Smooth muscle cell (in vitro differentiated cells): ENCODE measurements at regions not wholly inside any gene's neighbourhood (a gene's known extent, or its start where the extent isn't known, plus 50 kb on each side); places are given as distances from the start of the nearest gene placed in this dataset.

Experiments used
- DNase-seq: peaks from one replicate; lab custom pipeline; 2025; ENCODE audit not compliant: unreplicated experiment; lab: John Stamatoyannopoulos, UW
- H2AFZ ChIP-seq: fragments of 200-600 bp; sonication (generic); 2 replicates; pipeline ENCODE4 v1.6.0; 2016; ENCODE audit warnings: antibody characterized with exemption, low read depth, mild to moderate bottlenecking
- H3F3A ChIP-seq: fragments of 200-600 bp; sonication (generic); 2 replicates; pipeline ENCODE4 v1.6.0; 2017; ENCODE audit warnings: antibody characterized with exemption, low read depth
- H3K27ac ChIP-seq: fragments of 200-600 bp; sonication (generic); 2 replicates; pipeline ENCODE4 v1.5.1; 2016; ENCODE audit warnings: low read depth, mild to moderate bottlenecking
- H3K27me3 ChIP-seq: fragments of 200-600 bp; sonication (generic); 2 replicates; pipeline ENCODE4 v1.6.1; 2016; ENCODE audit warnings: low read depth, mild to moderate bottlenecking
- H3K36me3 ChIP-seq: fragments of 200-600 bp; sonication (generic); 2 replicates; pipeline ENCODE4 v1.5.1; 2016; ENCODE audit warnings: low read depth
- H3K4me1 ChIP-seq: fragments of 200-600 bp; sonication (generic); 2 replicates; pipeline ENCODE4 v1.5.1; 2016; ENCODE audit warnings: low read depth
- H3K4me2 ChIP-seq: fragments of 200-600 bp; sonication (generic); 2 replicates; pipeline ENCODE4 v1.6.0; 2016; ENCODE audit warnings: mild to moderate bottlenecking
- H3K4me3 ChIP-seq: fragments of 200-600 bp; sonication (generic); 2 replicates; pipeline ENCODE4 v1.5.1; 2016; ENCODE audit warnings: mild to moderate bottlenecking
- H3K79me2 ChIP-seq: fragments of 200-600 bp; sonication (generic); 2 replicates; pipeline ENCODE4 v1.6.0; 2016; ENCODE audit warnings: low read depth, mild to moderate bottlenecking
- H3K9ac ChIP-seq: fragments of 200-600 bp; sonication (generic); 2 replicates; pipeline ENCODE4 v1.6.0; 2016; ENCODE audit warnings: low read depth
- H3K9me3 ChIP-seq: fragments of 200-600 bp; sonication (generic); replicated peaks from 2 replicates; pipeline ENCODE4 v1.5.1; 2016; ENCODE audit warnings: low read depth
- H4K20me1 ChIP-seq: fragments of 200-600 bp; sonication (generic); 2 replicates; pipeline ENCODE4 v1.6.0; 2016; ENCODE audit warnings: low read depth
- CTCF ChIP-seq: fragments of 200-600 bp; sonication (generic); IDR thresholded peaks from 2 replicates; pipeline ENCODE4 v1.5.1; 2017; ENCODE audit warnings: borderline replicate concordance, mild to moderate bottlenecking, antibody characterized with exemption; ENCODE audit not compliant: insufficient read depth, poor library complexity, severe bottlenecking
- WGBS: methylation state at CpG from one replicate; pipeline ENCODE4 v1.1.7; 2016; ENCODE audit warnings: low lambda C conversion rate; 5-methylcytosine and 5-hydroxymethylcytosine counted together

GRCh38 chr18:8471372-8471771 is 137.9 kb upstream of the RAB12 start:
- H3K4me1 ChIP-seq = no peaks in the 10 kb centered on the region
- TF ChIP-seq CTCF = no peak
- no peak for DNase-seq
- no peak overlapping the region for H3K9ac ChIP-seq
- H3K4me2 ChIP-seq = no peak overlapping the region
- H3K4me3 ChIP-seq = no peak overlapping the region
- no peaks in the 10 kb centered on the region for H3K79me2 ChIP-seq
- H4K20me1 ChIP-seq = no peaks in the 10 kb centered on the region
- H3K27me3 ChIP-seq = no peaks in the 10 kb centered on the region
- WGBS = 45% methylated on average over 6 of the region's 6 CpGs
- no peaks in the 10 kb centered on the region for H3K36me3 ChIP-seq
- H3K9me3 ChIP-seq = no peaks in the 10 kb centered on the region
- H3K27ac ChIP-seq = peak overlapping the region; percentile 57
- no peaks in the 10 kb centered on the region for H3F3A ChIP-seq
- no peak overlapping the region for H2AFZ ChIP-seq

GRCh38 chr18:8474661-8475060 is 134.6 kb upstream of the RAB12 start:
- Histone ChIP-seq H3K9ac (no peak overlapping the region), H3K4me2 (no peak overlapping the region), H4K20me1 (no peaks in the 10 kb centered on the region), H3F3A (no peaks in the 10 kb centered on the region), H3K27me3 (no peaks in the 10 kb centered on the region), H2AFZ (no peak overlapping the region), H3K4me1 (no peaks in the 10 kb centered on the region), H3K36me3 (no peaks in the 10 kb centered on the region), H3K9me3 (no peaks in the 10 kb centered on the region), H3K79me2 (no peaks in the 10 kb centered on the region), H3K4me3 (no peak overlapping the region), H3K27ac (no peak overlapping the region)
- no peak for DNase-seq
- WGBS = 77% methylated on average over 3 of the region's 3 CpGs
- TF ChIP-seq CTCF = no peak

DNA sequence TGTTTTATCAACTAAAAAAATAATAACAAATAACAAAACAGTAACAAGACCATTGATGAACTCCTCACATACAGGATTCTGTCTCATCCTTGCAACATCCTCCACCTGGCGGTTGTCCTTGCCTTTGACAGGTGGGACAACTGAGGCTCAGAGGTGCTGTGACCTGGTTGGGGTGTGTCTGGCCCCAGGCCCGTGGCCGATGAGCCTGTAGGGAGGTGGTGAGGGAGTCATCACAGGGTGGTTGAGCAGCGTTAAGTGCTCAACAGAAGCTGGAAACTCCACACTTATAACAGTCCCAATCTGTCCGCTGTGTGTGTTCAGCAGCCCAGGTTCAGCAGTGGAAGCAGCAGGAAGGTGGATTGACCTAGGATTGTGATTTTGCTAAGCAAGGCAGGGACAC is 131.6 kb upstream of the RAB12 start:
- no peak overlapping the region for H3K4me3 ChIP-seq
- no peak overlapping the region for H3K4me2 ChIP-seq
- H3K36me3 ChIP-seq = no peaks in the 10 kb centered on the region
- no peak overlapping the region for H3K27ac ChIP-seq
- H3K4me1 ChIP-seq = no peaks in the 10 kb centered on the region
- H3K27me3 ChIP-seq = no peaks in the 10 kb centered on the region
- no peak overlapping the region for H3K9ac ChIP-seq
- no peaks in the 10 kb centered on the region for H3F3A ChIP-seq
- no peaks in the 10 kb centered on the region for H3K79me2 ChIP-seq
- no peak overlapping the region for H2AFZ ChIP-seq
- no peaks in the 10 kb centered on the region for H4K20me1 ChIP-seq
- H3K9me3 ChIP-seq = no peaks in the 10 kb centered on the region
- DNase-seq = no peak
- WGBS = 86% methylated on average over 5 of the region's 5 CpGs
- TF ChIP-seq CTCF = no peak

GRCh38 chr18:8478166-8478967 is 130.9 kb upstream of the RAB12 start:
- H3K4me3 ChIP-seq = no peak overlapping the region
- H3K36me3 ChIP-seq = no peaks in the 10 kb centered on the region
- no peaks in the 10 kb centered on the region for H3F3A ChIP-seq
- 53% methylated on average over 14 of the region's 14 CpGs for WGBS
- no peak overlapping the region for H3K9ac ChIP-seq
- no peak overlapping the region for H3K4me2 ChIP-seq
- H4K20me1 ChIP-seq = no peaks in the 10 kb centered on the region
- no peaks in the 10 kb centered on the region for H3K9me3 ChIP-seq
- H3K27ac ChIP-seq = no peak overlapping the region
- no peaks in the 10 kb centered on the region for H3K27me3 ChIP-seq
- H3K79me2 ChIP-seq = no peaks in the 10 kb centered on the region
- H3K4me1 ChIP-seq = no peaks in the 10 kb centered on the region
- H2AFZ ChIP-seq = no peak overlapping the region
- TF ChIP-seq CTCF = peak; percentile 83
- DNase-seq = peak; percentile 14
